K562 (cell line): ENCODE measurements at regions not wholly inside any gene's neighbourhood (a gene's known extent, or its start where the extent isn't known, plus 50 kb on each side); places are given as distances from the start of the nearest gene placed in this dataset.

ENCODE experiments used
- ATAC-seq: fragments of 200-7000 bp; cut with Tn5 transposase; 3 replicates; pipeline ENCODE4 v1.9.1; 2020; ENCODE audit warnings: moderate library complexity
- BruUV-seq: library from RNA; stranded (reverse); fragments of 400-500 nt; replicated peaks from 2 replicates; lab custom pipeline; 2021; lab: Mats Ljungman, UMichigan
- CTCF ChIA-PET: fragments of 300-600 bp; formaldehyde crosslinking; extraction: SDS; loops from one replicate; lab custom pipeline; 2021; ENCODE audit warnings: low intra/inter-chr PET ratio; lab: Yijun Ruan, JAX
- POLR2A ChIA-PET: fragments of 300-600, 350-650 bp; sonication (Branson Sonifier 250); formaldehyde crosslinking; extraction: SDS; loops from one replicate; lab custom pipeline; 2021; ENCODE audit warnings: antibody characterized with exemption, inconsistent platforms; lab: Yijun Ruan, JAX
- DNase-seq, 4 experiments: peaks; one replicate each; pipeline versions ENCODE4 v3.0.0 to v3.0.0-alpha.2; 2011 to 2018; ENCODE audit warnings: low spot score in 3 of 4, mixed read lengths in 3 of 4; ENCODE audit errors: extremely low read depth in 1 of 4
- FAIRE-seq: peaks from 2 replicates; lab custom pipeline; 2011; peaks lifted over from hg19 to GRCh38; lab: Jason Lieb, UNC
- H2AFZ ChIP-seq: 2 replicates; pipeline ENCODE4 v1.6.0; 2011; ENCODE audit warnings: low read depth, low read length, control low read depth, inconsistent platforms
- H3K27ac ChIP-seq: fragments of 200-600 bp; 3 replicates; pipeline ENCODE4 v1.8.0; 2011; ENCODE audit warnings: low read depth, mild to moderate bottlenecking, control low read depth, inconsistent platforms, low read length, moderate library complexity, mixed read lengths; ENCODE audit errors: extremely low read depth
- H3K27me3 ChIP-seq, 2 experiments: fragments of 300-600 bp in 1 of 2; 2 replicates in 1 of 2; 3 replicates in 1 of 2; pipeline versions ENCODE4 v1.6.0 to v1.8.0; 2011; ENCODE audit warnings: inconsistent platforms in 2 of 2, low read length in 2 of 2, mild to moderate bottlenecking in 1 of 2, mixed read lengths in 1 of 2, moderate library complexity in 1 of 2; ENCODE audit not compliant: control insufficient read depth in 2 of 2, insufficient read depth in 2 of 2
- H3K36me3 ChIP-seq: fragments of 300-600 bp; 3 replicates; pipeline ENCODE4 v1.8.0; 2011; ENCODE audit warnings: mild to moderate bottlenecking, low read length, inconsistent platforms; ENCODE audit not compliant: control insufficient read depth, insufficient read depth
- H3K4me1 ChIP-seq, 2 experiments: fragments of 200-600 bp in 1 of 2; replicated peaks in 1 of 2; 2 replicates in 1 of 2; 3 replicates in 1 of 2; pipeline versions ENCODE4 v1.5.1 to v1.8.0; 2011; ENCODE audit warnings: inconsistent platforms in 2 of 2, low read length in 2 of 2, mild to moderate bottlenecking in 1 of 2, mixed read lengths in 1 of 2, moderate library complexity in 1 of 2; ENCODE audit not compliant: control insufficient read depth in 2 of 2, insufficient read depth in 2 of 2
- H3K4me2 ChIP-seq: 2 replicates; pipeline ENCODE4 v1.6.1; 2011; ENCODE audit warnings: low read length, control low read depth, inconsistent platforms, mixed read lengths; ENCODE audit not compliant: insufficient read depth
- H3K4me3 ChIP-seq: fragments of 200-600 bp; sonication (generic), shearing (Covaris generic); 2 replicates; pipeline ENCODE4 v1.5.1; 2016; ENCODE audit warnings: control low read depth, inconsistent platforms
- H3K79me2 ChIP-seq: fragments of 200-600 bp; 3 replicates; pipeline ENCODE4 v1.8.0; 2011; ENCODE audit warnings: low read length, inconsistent platforms; ENCODE audit not compliant: control insufficient read depth, insufficient read depth
- H3K9ac ChIP-seq, 2 experiments: 2 replicates each; pipeline versions ENCODE4 v1.6.0 to v1.6.1; 2011; ENCODE audit warnings: low read depth in 2 of 2, low read length in 2 of 2, control low read depth in 1 of 2, inconsistent platforms in 1 of 2, mild to moderate bottlenecking in 1 of 2, mixed read lengths in 1 of 2; ENCODE audit not compliant: insufficient read depth in 1 of 2
- H3K9me1 ChIP-seq: one replicate; pipeline ENCODE4 v1.6.0; 2011; ENCODE audit warnings: inconsistent platforms, mild to moderate bottlenecking, low read length, moderate library complexity; ENCODE audit not compliant: control insufficient read depth, insufficient read depth
- H3K9me3 ChIP-seq: replicated peaks from 2 replicates; pipeline ENCODE4 v1.5.1; 2011; ENCODE audit warnings: low read depth, low read length, inconsistent platforms; ENCODE audit not compliant: control insufficient read depth, insufficient read depth
- H4K20me1 ChIP-seq: replicated peaks from 2 replicates; pipeline ENCODE4 v1.6.1; 2011; ENCODE audit warnings: low read length, inconsistent platforms, mixed read lengths; ENCODE audit not compliant: control insufficient read depth, insufficient read depth
- GABPB2 ChIP-seq: fragments of 250-450 bp; sonication (Bioruptor Pico); conservative IDR thresholded peaks from 2 replicates; pipeline ENCODE4 v1.5.1; 2021; ENCODE audit warnings: mild to moderate bottlenecking
- GATA2 ChIP-seq: sonication (generic); formaldehyde crosslinking; IDR thresholded peaks from 2 replicates; pipeline ENCODE4 v1.4.0; 2020; ENCODE audit warnings: mild to moderate bottlenecking, missing genetic modification reagents
- KHSRP ChIP-seq: fragments of 450-650 bp; IDR thresholded peaks from 2 replicates; pipeline ENCODE4 v1.6.1; 2017
- MEIS2 ChIP-seq: fragments of 450-650 bp; IDR thresholded peaks from 2 replicates; pipeline ENCODE4 v1.6.1; 2014; ENCODE audit warnings: mild to moderate bottlenecking; ENCODE audit not compliant: partially characterized antibody
- NFYB ChIP-seq: IDR thresholded peaks from 2 replicates; pipeline ENCODE4 v1.6.1; 2011; ENCODE audit warnings: mild to moderate bottlenecking, moderate library complexity; ENCODE audit not compliant: insufficient read length; ENCODE audit errors: extremely low read depth
- NKRF ChIP-seq: fragments of 450-650 bp; IDR thresholded peaks from 2 replicates; pipeline ENCODE4 v1.6.1; 2016; ENCODE audit warnings: borderline replicate concordance
- NR2C2 ChIP-seq, 2 experiments: fragments of 200-800 bp in 1 of 2; sonication (Bioruptor generic) in 1 of 2; sonication (generic) in 1 of 2; formaldehyde crosslinking in 1 of 2; IDR thresholded peaks; 2 replicates each; pipeline versions ENCODE4 v1.6.1 to v1.8.0; 2016 to 2022; ENCODE audit warnings: mild to moderate bottlenecking in 1 of 2, missing compliant biosample characterization in 1 of 2, missing genetic modification characterization in 1 of 2, missing genetic modification reagents in 1 of 2
- RAD21 ChIP-seq, 2 experiments: fragments of 250-450 bp in 1 of 2; fragments of 450-650 bp in 1 of 2; sonication (Bioruptor Pico) in 1 of 2; formaldehyde crosslinking in 1 of 2; IDR thresholded peaks in 1 of 2; conservative IDR thresholded peaks in 1 of 2; 2 replicates each; pipeline versions ENCODE4 v1.4.0 to v1.8.0; 2020 to 2022; ENCODE audit warnings: mild to moderate bottlenecking in 2 of 2, moderate library complexity in 1 of 2
- WGBS: fragments of 100-300 bp; shearing (Covaris generic); methylation state at CpG from one replicate; pipeline ENCODE4 v1.1.6; 2016; ENCODE audit warnings: low coverage, mixed read lengths; ENCODE audit not compliant: insufficient coverage; ENCODE audit errors: missing lambda C conversion rate; 5-methylcytosine and 5-hydroxymethylcytosine counted together
- in situ Hi-C: fragments of 300-500 bp; cut with MboI; formaldehyde crosslinking; loops from 4 replicates; pipeline ENCODE4 v1.15.0; 2018; ENCODE audit warnings: inconsistent platforms, mixed read lengths
- intact Hi-C: fragments of 100-400 bp; cut with micrococcal nuclease; formaldehyde crosslinking; loops from 2 replicates; pipeline ENCODE4 v1.14.2; 2022
- TF ChIP-seq, protein P1 (sequence below): fragments of 450-650 bp; formaldehyde crosslinking; IDR thresholded peaks from 2 replicates; pipeline ENCODE4 v1.4.0; 2022; ENCODE audit warnings: missing genetic modification characterization
- TF ChIP-seq, protein P2 (sequence below): fragments of 450-650 bp; IDR thresholded peaks from 2 replicates; pipeline ENCODE4 v1.6.1; 2016; ENCODE audit warnings: low read depth

- TF ChIP-seq NKRF: no peak
These were observed 1741.2 kb upstream of the PCDH20 start (continued) for GRCh38 chr13:63156816-63157215.

GRCh38 chr13:63149375-63149774, 1733.7 kb upstream of the PCDH20 start:
- H3K4me1 ChIP-seq: no peaks in the 10 kb centered on the region
- WGBS: 0% methylated on average over 3 of the region's 3 CpGs
- no peaks in the 10 kb centered on the region for H3K9me1 ChIP-seq
- BruUV-seq: no TSS peak
- no peaks in the 10 kb centered on the region for H4K20me1 ChIP-seq
- POLR2A ChIA-PET: no interaction called here
- H3K36me3 ChIP-seq: no peaks in the 10 kb centered on the region
- no peaks in the 10 kb centered on the region for H3K79me2 ChIP-seq
- H3K27me3 ChIP-seq: no peaks in the 10 kb centered on the region
- in situ Hi-C loops (no loop called here), intact Hi-C loops (no loop called here)
- CTCF ChIA-PET: no interaction called here
- FAIRE-seq (no peak), DNase-seq (no peak), ATAC-seq (no peak)
- no peak overlapping the region for H3K4me3 ChIP-seq
- no peak overlapping the region for H3K9ac ChIP-seq
- H3K27ac ChIP-seq: no peak overlapping the region
- H3K4me2 ChIP-seq: no peak overlapping the region
- no peaks in the 10 kb centered on the region for H3K9me3 ChIP-seq
- no peak overlapping the region for H2AFZ ChIP-seq
- TF ChIP-seq, protein P1, sequence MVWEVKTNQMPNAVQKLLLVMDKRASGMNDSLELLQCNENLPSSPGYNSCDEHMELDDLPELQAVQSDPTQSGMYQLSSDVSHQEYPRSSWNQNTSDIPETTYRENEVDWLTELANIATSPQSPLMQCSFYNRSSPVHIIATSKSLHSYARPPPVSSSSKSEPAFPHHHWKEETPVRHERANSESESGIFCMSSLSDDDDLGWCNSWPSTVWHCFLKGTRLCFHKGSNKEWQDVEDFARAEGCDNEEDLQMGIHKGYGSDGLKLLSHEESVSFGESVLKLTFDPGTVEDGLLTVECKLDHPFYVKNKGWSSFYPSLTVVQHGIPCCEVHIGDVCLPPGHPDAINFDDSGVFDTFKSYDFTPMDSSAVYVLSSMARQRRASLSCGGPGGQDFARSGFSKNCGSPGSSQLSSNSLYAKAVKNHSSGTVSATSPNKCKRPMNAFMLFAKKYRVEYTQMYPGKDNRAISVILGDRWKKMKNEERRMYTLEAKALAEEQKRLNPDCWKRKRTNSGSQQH (CRISPR knock-in tag): no peak
- TF ChIP-seq MEIS2 (no peak), RAD21 (CRISPR knock-in tag; conservative IDR thresholded peaks at IDR 0.05 in 1 of 2, IDR thresholded peaks at IDR 0.05 in 1 of 2) (no peak), NR2C2 (CRISPR knock-in tag; IDR thresholded peaks at IDR 0.05) (no peak), NR2C2 (tag; IDR thresholded peaks at IDR 0.05) (no peak), KHSRP (no peak), GATA2 (CRISPR knock-in tag) (no peak), NFYB (no peak), GABPB2 (CRISPR knock-in tag) (no peak)
- TF ChIP-seq, protein P2, sequence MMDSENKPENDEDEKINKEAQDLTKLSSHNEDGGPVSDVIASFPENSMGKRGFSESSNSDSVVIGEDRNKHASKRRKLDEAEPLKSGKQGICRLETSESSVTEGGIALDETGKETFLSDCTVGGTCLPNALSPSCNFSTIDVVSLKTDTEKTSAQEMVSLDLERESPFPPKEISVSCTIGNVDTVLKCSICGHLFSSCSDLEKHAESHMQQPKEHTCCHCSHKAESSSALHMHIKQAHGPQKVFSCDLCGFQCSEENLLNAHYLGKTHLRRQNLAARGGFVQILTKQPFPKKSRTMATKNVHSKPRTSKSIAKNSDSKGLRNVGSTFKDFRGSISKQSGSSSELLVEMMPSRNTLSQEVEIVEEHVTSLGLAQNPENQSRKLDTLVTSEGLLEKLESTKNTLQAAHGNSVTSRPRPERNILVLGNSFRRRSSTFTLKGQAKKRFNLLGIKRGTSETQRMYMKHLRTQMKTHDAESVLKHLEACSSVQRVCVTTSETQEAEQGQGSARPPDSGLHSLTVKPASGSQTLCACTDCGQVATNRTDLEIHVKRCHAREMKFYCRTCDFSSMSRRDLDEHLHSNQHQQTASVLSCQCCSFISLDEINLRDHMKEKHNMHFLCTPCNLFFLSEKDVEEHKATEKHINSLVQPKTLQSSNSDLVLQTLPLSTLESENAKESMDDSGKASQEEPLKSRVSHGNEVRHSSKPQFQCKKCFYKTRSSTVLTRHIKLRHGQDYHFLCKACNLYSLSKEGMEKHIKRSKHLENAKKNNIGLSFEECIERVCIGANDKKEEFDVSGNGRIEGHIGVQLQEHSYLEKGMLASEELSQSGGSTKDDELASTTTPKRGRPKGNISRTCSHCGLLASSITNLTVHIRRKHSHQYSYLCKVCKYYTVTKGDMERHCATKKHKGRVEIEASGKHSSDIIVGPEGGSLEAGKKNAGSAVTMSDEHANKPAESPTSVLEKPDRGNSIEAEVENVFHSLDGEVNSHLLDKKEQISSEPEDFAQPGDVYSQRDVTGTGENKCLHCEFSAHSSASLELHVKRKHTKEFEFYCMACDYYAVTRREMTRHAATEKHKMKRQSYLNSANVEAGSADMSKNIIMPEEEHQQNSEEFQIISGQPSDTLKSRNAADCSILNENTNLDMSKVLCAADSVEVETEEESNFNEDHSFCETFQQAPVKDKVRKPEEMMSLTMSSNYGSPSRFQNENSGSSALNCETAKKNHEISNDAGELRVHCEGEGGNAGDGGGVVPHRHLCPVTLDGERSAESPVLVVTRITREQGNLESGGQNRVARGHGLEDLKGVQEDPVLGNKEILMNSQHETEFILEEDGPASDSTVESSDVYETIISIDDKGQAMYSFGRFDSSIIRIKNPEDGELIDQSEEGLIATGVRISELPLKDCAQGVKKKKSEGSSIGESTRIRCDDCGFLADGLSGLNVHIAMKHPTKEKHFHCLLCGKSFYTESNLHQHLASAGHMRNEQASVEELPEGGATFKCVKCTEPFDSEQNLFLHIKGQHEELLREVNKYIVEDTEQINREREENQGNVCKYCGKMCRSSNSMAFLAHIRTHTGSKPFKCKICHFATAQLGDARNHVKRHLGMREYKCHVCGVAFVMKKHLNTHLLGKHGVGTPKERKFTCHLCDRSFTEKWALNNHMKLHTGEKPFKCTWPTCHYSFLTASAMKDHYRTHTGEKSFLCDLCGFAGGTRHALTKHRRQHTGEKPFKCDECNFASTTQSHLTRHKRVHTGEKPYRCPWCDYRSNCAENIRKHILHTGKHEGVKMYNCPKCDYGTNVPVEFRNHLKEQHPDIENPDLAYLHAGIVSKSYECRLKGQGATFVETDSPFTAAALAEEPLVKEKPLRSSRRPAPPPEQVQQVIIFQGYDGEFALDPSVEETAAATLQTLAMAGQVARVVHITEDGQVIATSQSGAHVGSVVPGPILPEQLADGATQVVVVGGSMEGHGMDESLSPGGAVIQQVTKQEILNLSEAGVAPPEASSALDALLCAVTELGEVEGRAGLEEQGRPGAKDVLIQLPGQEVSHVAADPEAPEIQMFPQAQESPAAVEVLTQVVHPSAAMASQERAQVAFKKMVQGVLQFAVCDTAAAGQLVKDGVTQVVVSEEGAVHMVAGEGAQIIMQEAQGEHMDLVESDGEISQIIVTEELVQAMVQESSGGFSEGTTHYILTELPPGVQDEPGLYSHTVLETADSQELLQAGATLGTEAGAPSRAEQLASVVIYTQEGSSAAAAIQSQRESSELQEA: no peak
